ENCODE measurements at regions not wholly inside any gene's neighbourhood (a gene's known extent, or its start where the extent isn't known, plus 50 kb on each side); places are given as distances from the start of the nearest gene placed in this dataset.
"Not testable (repeated sequence)": the region's sequence is repeated elsewhere in the genome, so short reads cannot be mapped to it uniquely, and the experiment has no call there.

- no peak for DNase-seq (ENCODE audit: low read depth in 2 of 3, low spot score in 2 of 3)
These were observed 321.4 kb downstream of the IRS1 start for GRCh38 chr2:226478109-226478809.

DNA sequence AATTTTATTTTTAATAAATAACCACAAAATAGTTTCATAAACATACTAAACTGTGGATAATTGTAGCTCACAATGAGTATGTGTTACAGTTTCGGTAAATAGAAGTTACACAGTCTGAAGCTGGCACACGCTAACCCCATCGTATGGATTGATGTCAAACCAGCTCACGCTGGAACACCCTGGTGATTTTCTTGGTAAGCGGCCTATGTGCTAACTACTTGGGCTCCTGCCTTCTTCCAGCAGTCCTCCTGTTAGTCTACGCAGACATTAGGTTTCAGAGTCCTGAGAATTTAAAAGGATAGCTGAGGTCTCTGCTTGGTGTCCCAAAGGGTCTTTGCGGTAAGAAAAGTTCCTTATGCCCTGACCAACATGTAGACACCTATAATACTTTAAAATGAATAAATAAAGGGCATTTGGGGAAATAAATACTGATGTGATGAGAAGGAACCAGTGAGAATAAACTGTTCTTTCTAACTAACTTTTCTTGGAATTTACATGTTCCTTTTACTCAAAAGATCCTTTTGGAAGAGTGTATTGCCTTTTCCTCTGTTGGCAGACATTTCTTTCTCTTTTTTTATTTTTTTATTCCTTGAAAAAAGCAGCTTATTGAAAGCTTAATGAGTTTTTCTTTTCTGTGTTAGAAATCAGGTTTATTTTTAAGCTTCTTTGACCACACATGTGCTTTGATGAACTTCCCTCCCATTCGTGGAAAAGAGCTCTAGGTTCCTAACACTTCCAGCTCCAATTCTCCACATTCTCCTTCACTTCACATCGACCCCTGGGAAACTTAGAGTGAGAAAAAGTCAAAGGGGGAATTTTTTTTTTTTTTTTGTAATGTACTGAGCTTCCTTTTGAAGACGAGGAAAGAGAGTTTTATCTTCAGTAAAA, 322.2 kb downstream of the IRS1 start:
- no peak for DNase-seq (ENCODE audit: low read depth in 2 of 3, low spot score in 2 of 3)

- DNase-seq (ENCODE audit: low read depth in 2 of 3, low spot score in 2 of 3): no peak
These were observed 324.0 kb downstream of the IRS1 start for GRCh38 chr2:226475650-226476049.

- no peak for DNase-seq (ENCODE audit: low read depth in 2 of 3, low spot score in 2 of 3)
These were observed 325.5 kb downstream of the IRS1 start for GRCh38 chr2:226474131-226474530.

- no peak for DNase-seq (ENCODE audit: low read depth in 2 of 3, low spot score in 2 of 3)
These were observed 327.6 kb downstream of the IRS1 start for GRCh38 chr2:226471987-226472470.

- DNase-seq (ENCODE audit: low read depth in 2 of 3, low spot score in 2 of 3): no peak
These were observed 332.0 kb downstream of the IRS1 start for GRCh38 chr2:226467633-226468032.

DNA sequence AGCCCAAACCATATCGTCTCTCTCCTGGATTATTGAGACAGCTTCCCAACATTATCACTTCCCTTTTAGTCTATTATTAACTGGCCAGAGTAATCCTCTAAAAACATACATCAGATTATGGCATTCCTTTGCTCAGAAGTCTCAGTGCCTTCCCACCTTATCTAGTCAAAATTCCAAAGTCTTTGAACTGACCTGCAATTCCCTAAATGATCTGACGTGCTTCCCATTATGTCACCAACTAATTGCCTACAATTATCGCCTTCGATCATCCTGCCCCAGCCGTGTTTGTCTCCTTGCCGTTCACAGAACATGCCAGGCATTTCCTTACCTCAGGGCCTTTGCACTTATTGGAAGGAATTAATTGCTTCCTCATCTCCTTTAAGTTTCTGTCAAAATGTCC, 332.4 kb downstream of the IRS1 start:
- no peak for DNase-seq (ENCODE audit: low read depth in 2 of 3, low spot score in 2 of 3)

DNA sequence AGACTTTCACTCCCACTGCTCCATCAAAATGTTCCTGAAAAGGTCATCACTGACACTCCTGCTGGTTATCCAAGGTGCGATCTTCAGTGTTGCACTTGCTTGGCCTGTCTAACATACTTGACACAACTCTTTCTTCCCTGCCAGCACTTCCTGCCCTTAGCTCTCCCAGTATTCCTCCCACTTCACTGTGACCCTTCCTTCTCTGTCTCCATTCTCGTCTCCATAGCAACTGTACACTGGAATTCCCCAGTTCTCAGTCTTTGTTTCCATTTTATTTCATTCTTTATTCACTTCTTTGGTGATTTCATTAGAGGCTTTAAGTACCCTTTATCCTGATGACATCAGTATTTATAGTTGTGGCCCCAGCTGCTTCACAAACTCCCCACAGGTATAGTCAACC, 333.0 kb downstream of the IRS1 start:
- no peak for DNase-seq (ENCODE audit: low read depth in 2 of 3, low spot score in 2 of 3)

GRCh38 chr2:226466124-226466523, 333.5 kb downstream of the IRS1 start:
- no peak for DNase-seq (ENCODE audit: low read depth in 2 of 3, low spot score in 2 of 3)

- DNase-seq (ENCODE audit: low read depth in 2 of 3, low spot score in 2 of 3): no peak
These were observed 335.2 kb downstream of the IRS1 start for GRCh38 chr2:226464380-226464779.

DNA sequence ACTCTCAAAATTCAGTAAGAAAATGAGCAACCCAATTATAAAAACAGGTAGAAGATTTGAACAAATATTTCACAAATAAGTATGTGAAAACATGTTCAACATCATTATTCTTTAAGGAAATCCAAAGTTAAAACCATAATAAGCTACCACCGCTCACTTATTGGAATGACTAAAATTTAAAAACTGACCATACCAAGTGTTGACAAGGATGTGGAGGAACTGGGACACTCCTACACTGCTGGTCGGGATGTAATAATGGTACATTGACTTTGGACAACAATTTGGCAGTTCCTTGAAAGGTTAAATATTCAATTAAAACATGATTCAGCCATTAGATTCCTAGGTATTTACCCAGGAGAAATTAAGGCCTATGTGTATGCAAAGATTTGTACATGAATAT, 336.5 kb downstream of the IRS1 start:
- DNase-seq (ENCODE audit: low read depth in 2 of 3, low spot score in 2 of 3): no peak

DNA sequence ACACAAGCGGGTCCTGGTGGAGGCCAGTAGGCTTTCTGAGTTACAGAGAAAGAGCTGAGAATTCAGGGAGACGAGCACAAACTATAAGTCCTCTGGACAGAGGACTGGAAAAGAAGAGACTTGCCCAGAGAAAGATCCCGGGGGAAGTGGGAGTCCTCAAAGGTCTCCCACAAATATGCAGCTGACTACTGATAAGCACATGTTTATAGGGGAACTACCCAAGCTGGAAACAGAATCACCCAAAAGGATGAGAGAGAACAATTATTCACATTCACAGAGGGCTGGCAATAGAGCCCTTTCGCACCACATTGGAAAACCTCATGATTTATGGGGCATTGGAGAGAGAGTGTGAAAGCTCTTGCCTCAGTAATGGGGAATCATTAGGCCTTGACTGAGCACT, 337.6 kb downstream of the IRS1 start:
- no peak for DNase-seq (ENCODE audit: low read depth in 2 of 3, low spot score in 2 of 3)

DNA sequence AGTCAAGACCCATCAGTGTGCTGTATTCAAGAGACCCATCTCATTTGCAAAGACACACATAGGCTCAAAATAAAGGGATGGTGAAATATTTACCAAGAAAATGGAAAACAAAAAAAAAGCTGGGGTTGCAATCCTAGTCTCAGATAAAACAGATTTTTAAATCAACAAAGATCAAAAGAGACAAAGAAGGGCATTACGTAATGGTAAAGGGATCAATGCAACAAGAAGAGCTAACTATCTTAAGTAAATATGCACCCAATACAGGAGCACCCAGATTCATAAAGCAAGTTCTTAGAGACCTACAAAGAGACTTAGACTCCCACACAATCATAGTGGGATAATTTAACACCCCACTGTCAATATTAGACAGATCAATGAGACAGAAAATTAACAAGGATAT, 343.5 kb downstream of the IRS1 start:
- not testable (repeated sequence) for DNase-seq (ENCODE audit: low read depth in 2 of 3, low spot score in 2 of 3)

- DNase-seq (ENCODE audit: low read depth in 2 of 3, low spot score in 2 of 3): no peak
These were observed 346.9 kb downstream of the IRS1 start for GRCh38 chr2:226452768-226453167.

- DNase-seq (ENCODE audit: low read depth in 2 of 3, low spot score in 2 of 3): no peak
These were observed 348.1 kb downstream of the IRS1 start for GRCh38 chr2:226451486-226451885.

DNA sequence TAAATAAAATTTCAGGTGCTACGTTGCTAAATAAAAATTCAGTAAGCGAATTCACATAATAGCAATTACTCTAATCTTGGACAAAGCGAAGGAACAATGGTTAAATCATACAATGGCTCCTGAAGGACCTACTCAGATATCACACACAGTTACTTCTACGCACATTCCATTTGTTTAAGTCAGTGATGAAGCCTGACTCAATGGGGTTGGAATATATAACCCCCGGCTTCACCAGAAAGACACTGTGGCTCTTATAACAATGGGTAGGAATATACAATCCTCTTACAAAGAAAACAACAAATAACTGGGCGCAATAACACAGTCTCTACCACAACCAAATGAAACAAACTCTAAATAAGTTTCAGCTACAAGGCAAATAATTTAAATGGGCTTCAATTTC, 349.5 kb downstream of the IRS1 start:
- DNase-seq (ENCODE audit: low read depth in 2 of 3, low spot score in 2 of 3): no peak

GRCh38 chr2:226447338-226448300, 352.0 kb downstream of the IRS1 start:
- DNase-seq (ENCODE audit: low read depth in 2 of 3, low spot score in 2 of 3): no peak

GRCh38 chr2:226446406-226447001, 353.1 kb downstream of the IRS1 start:
- no peak for DNase-seq (ENCODE audit: low read depth in 2 of 3, low spot score in 2 of 3)

- DNase-seq (ENCODE audit: low read depth in 2 of 3, low spot score in 2 of 3): no peak
These were observed 354.3 kb downstream of the IRS1 start for GRCh38 chr2:226445216-226445861.

DNA sequence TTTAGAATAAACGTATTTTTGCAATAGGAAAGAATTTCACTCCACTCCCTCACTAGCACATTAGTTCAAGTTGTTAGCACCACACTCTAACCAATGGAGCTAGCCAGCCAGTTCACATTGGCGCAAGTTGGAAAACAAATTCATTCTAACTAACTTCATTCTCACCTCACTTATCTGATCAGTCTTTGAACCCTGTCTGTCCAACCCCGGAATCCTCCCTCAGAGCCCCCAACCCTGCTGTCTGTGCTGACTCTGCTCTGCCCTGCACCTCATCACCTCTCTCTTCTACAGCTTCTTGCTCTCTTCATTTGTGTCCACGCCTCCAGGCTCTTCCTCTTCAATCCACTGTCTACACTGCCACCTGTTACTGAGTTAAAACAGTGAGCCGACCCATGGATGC, 356.5 kb downstream of the IRS1 start:
- no peak for DNase-seq (ENCODE audit: low read depth in 2 of 3, low spot score in 2 of 3)
